Spleen (tissue), 7 donors: ENCODE measurements at regions not wholly inside any gene's neighbourhood (a gene's known extent, or its start where the extent isn't known, plus 50 kb on each side); places are given as distances from the start of the nearest gene placed in this dataset.

Experiments used
- CTCF ChIP-seq, 11 experiments: fragments of 200-600 bp in 7 of 11; fragments of 450-650 bp in 4 of 11; sonication (generic) in 4 of 11; IDR thresholded peaks in 8 of 11; conservative IDR thresholded peaks in 3 of 11; 1 replicate in 7 of 11; 2 replicates in 4 of 11; pipeline versions ENCODE4 v1.4.0 to v1.8.0; 2016 to 2021; ENCODE audit warnings: antibody characterized with exemption in 11 of 11, inconsistent platforms in 4 of 11, mild to moderate bottlenecking in 1 of 11
- POLR2A ChIP-seq, 3 donors: fragments of 450-650 bp; IDR thresholded peaks; one replicate each; pipeline ENCODE4 v1.5.1; 2017; ENCODE audit warnings: antibody characterized with exemption in 3 of 3, mild to moderate bottlenecking in 1 of 3
- POLR2AphosphoS5 ChIP-seq, 3 donors: sonication (generic); formaldehyde crosslinking; IDR thresholded peaks; one replicate each; pipeline ENCODE4 v1.5.1; 2017; ENCODE audit warnings: antibody characterized with exemption in 3 of 3
- donor health status: DM: no; HTN: no; CAD: no; lungs with moderate emphysema.
- donor health status: DM: no; HTN: no; CAD: no.
- donor health status: DM: no; HTN: no; CAD: no.

GRCh38 chr11:72514331-72514730, 80.0 kb upstream of the CLPB start:
- TF ChIP-seq CTCF (IDR thresholded peaks at IDR 0.05 in 8 of 11, conservative IDR thresholded peaks at IDR 0.05 in 3 of 11) (no peak), POLR2AphosphoS5 (IDR thresholded peaks at IDR 0.05) (no peak), POLR2A (IDR thresholded peaks at IDR 0.05) (no peak)
